Prostate gland (tissue), 2 donors: ENCODE measurements at regions not wholly inside any gene's neighbourhood (a gene's known extent, or its start where the extent isn't known, plus 50 kb on each side); places are given as distances from the start of the nearest gene placed in this dataset.

ENCODE experiments used
- POLR2A ChIP-seq: fragments of 450-650 bp; IDR thresholded peaks from one replicate; pipeline ENCODE4 v1.6.1; 2016; ENCODE audit warnings: antibody characterized with exemption, mild to moderate bottlenecking
- POLR2AphosphoS5 ChIP-seq: sonication (generic); formaldehyde crosslinking; IDR thresholded peaks from one replicate; pipeline ENCODE4 v1.6.1; 2017; ENCODE audit warnings: antibody characterized with exemption
- TF ChIP-seq, protein P1 (sequence below), 4 experiments: fragments of 200-600 bp in 2 of 4; fragments of 450-650 bp in 2 of 4; sonication (generic) in 2 of 4; IDR thresholded peaks; 1 replicate in 3 of 4; 2 replicates in 1 of 4; pipeline ENCODE4 v1.5.1; 2016 to 2019; ENCODE audit warnings: antibody characterized with exemption in 4 of 4, mild to moderate bottlenecking in 2 of 4, moderate library complexity in 2 of 4

DNA sequence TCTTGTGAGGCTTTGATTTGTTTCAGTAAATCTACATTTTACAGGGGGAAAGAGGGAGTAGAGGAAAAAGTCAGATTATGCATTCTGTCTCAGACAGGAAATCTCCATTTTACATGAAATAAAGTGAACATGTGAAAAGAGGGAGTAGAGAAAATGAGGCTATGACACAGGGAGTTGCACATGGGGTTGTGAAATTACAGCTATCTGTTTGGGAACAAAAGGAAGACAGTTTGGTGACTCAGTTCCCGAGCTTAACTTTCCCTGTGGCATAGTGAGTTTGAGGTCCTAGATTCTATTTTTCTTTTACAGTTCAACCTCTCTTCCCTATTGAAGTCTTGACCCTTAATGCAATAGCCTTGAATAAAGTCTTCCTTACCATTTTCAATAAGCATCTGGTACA lies 63.2 kb upstream of the AGR3 start:
- TF ChIP-seq, protein P1, sequence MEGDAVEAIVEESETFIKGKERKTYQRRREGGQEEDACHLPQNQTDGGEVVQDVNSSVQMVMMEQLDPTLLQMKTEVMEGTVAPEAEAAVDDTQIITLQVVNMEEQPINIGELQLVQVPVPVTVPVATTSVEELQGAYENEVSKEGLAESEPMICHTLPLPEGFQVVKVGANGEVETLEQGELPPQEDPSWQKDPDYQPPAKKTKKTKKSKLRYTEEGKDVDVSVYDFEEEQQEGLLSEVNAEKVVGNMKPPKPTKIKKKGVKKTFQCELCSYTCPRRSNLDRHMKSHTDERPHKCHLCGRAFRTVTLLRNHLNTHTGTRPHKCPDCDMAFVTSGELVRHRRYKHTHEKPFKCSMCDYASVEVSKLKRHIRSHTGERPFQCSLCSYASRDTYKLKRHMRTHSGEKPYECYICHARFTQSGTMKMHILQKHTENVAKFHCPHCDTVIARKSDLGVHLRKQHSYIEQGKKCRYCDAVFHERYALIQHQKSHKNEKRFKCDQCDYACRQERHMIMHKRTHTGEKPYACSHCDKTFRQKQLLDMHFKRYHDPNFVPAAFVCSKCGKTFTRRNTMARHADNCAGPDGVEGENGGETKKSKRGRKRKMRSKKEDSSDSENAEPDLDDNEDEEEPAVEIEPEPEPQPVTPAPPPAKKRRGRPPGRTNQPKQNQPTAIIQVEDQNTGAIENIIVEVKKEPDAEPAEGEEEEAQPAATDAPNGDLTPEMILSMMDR (IDR thresholded peaks at IDR 0.05): no peak
- no peak for TF ChIP-seq POLR2AphosphoS5
- no peak for TF ChIP-seq POLR2A
